HL-60 (cell line): ENCODE measurements at regions not wholly inside any gene's neighbourhood (a gene's known extent, or its start where the extent isn't known, plus 50 kb on each side); places are given as distances from the start of the nearest gene placed in this dataset.

Experiments used
- CTCF ChIP-seq: IDR thresholded peaks from one replicate; pipeline ENCODE4 v1.5.1; 2011; ENCODE audit warnings: low read length, control low read depth, inconsistent platforms; ENCODE audit not compliant: insufficient read depth
- POLR2AphosphoS5 ChIP-seq: IDR thresholded peaks from 2 replicates; pipeline ENCODE4 v1.6.1; 2012; ENCODE audit warnings: low read depth
- REST ChIP-seq: IDR thresholded peaks from 2 replicates; pipeline ENCODE4 v1.6.1; 2012; ENCODE audit warnings: low read depth; ENCODE audit not compliant: insufficient replicate concordance

GRCh38 chr10:91682912-91683311 is 50.0 kb upstream of the PPP1R3C start:
- no peak for TF ChIP-seq CTCF
- TF ChIP-seq POLR2AphosphoS5, result no peak
- TF ChIP-seq REST, result no peak
